ENCODE measurements at regions not wholly inside any gene's neighbourhood (a gene's known extent, or its start where the extent isn't known, plus 50 kb on each side); places are given as distances from the start of the nearest gene placed in this dataset.

DNA sequence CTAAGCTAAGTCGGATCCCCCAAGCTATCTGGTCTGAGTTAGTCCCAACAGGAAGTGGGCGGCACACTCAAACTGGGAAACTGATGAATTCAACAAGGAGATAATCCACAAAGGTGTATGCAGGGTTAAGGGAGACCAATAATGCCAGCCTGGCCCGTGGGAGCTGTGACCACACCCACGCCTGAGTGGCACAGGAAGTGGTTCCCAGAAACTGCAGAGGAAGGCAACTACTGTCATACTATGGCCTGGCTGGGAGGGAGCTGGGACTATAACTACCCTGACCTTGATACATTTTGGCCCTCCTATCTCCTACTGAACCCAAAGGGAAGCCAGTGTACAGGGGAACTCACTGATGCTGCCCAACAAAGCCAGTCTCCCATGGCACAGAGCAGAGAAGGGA lies 85.5 kb upstream of the TDRD3 start:
- no CpG with 5 or more reads among the region's 4 CpGs for WGBS (ENCODE audit: extremely low coverage, insufficient read length, low lambda C conversion rate)
- no peak overlapping the region for H3K9ac ChIP-seq (ENCODE audit: extremely low read depth, insufficient read length, low read length)
- H3K36me3 Mint-ChIP-seq (ENCODE audit: insufficient read depth in 1 of 3, low read depth in 3 of 3) = peaks cover 0 to 3% (median 0%) of the 10 kb centered on the region in 3 experiments; a peak in 1 of 7 replicates
- H2AFZ ChIP-seq (ENCODE audit: low read length) = no peak overlapping the region
- H2BK5ac ChIP-seq (ENCODE audit: insufficient read length, low read length) = no peak overlapping the region
- H2AK5ac ChIP-seq (ENCODE audit: insufficient read length, low read length) = no peak overlapping the region
- no peaks in the 10 kb centered on the region for H4K20me1 ChIP-seq (ENCODE audit: control insufficient read depth, insufficient read depth, insufficient read length)
- H2BK20ac ChIP-seq (ENCODE audit: low read depth, low read length, poor library complexity, severe bottlenecking) = no peak overlapping the region
- H3K56ac ChIP-seq (ENCODE audit: insufficient read length, low read depth, low read length) = no peak overlapping the region
- no peak overlapping the region for H4K91ac ChIP-seq (ENCODE audit: insufficient read length, low read depth, low read length)
- no peak overlapping the region for H2BK15ac ChIP-seq (ENCODE audit: low read depth, low read length)
- no peaks in the 10 kb centered on the region for H3K27me3 ChIP-seq (ENCODE audit: insufficient read depth, low read length)
- H4K8ac ChIP-seq (replicated peaks; ENCODE audit: insufficient read length, low read depth, low read length) = no peak overlapping the region
- no peak for DNase-seq
- H3K4me3 Mint-ChIP-seq = no peak overlapping the region
- no peaks in the 10 kb centered on the region for H3K79me2 ChIP-seq (ENCODE audit: insufficient read depth, low read length)
- no peak overlapping the region for H3K23ac ChIP-seq (ENCODE audit: insufficient read length, low read depth, low read length)
- no peaks in the 10 kb centered on the region for H3K9me3 ChIP-seq (ENCODE audit: control insufficient read depth, low read depth, low read length)
- H3K23me2 ChIP-seq (ENCODE audit: insufficient read length, low read depth, low read length, poor library complexity, severe bottlenecking) = no peaks in the 10 kb centered on the region
- H4K5ac ChIP-seq (ENCODE audit: insufficient read length, low read depth, low read length) = no peak overlapping the region
- H3K9me3 Mint-ChIP-seq = no peaks in the 10 kb centered on the region; a peak in 1 of 5 replicates
- H3T11ph ChIP-seq (ENCODE audit: low read length) = no peak overlapping the region
- H3K27ac ChIP-seq (ENCODE audit: insufficient read length, low read depth, low read length) = no peak overlapping the region
- no peak overlapping the region for H3K27ac Mint-ChIP-seq
- H2BK120ac ChIP-seq (ENCODE audit: low read depth, low read length, poor library complexity, severe bottlenecking) = no peak overlapping the region
- no peak overlapping the region for H3K18ac ChIP-seq (ENCODE audit: insufficient read length, low read depth, low read length)
- no peak overlapping the region for H3K4me2 ChIP-seq (ENCODE audit: insufficient read depth, insufficient read length, low read length)
- H3K14ac ChIP-seq (ENCODE audit: insufficient read depth, low read length) = no peak overlapping the region
- no peak overlapping the region for H2BK12ac ChIP-seq (ENCODE audit: insufficient read length, low read depth, low read length)
- TF ChIP-seq, protein P1, sequence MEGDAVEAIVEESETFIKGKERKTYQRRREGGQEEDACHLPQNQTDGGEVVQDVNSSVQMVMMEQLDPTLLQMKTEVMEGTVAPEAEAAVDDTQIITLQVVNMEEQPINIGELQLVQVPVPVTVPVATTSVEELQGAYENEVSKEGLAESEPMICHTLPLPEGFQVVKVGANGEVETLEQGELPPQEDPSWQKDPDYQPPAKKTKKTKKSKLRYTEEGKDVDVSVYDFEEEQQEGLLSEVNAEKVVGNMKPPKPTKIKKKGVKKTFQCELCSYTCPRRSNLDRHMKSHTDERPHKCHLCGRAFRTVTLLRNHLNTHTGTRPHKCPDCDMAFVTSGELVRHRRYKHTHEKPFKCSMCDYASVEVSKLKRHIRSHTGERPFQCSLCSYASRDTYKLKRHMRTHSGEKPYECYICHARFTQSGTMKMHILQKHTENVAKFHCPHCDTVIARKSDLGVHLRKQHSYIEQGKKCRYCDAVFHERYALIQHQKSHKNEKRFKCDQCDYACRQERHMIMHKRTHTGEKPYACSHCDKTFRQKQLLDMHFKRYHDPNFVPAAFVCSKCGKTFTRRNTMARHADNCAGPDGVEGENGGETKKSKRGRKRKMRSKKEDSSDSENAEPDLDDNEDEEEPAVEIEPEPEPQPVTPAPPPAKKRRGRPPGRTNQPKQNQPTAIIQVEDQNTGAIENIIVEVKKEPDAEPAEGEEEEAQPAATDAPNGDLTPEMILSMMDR (conservative IDR thresholded peaks at IDR 0.05) = no peak
- H3K4me1 Mint-ChIP-seq = peaks cover 0 to 2% of the 10 kb centered on the region in 2 experiments; a peak in 1 of 4 replicates
- H3K4ac ChIP-seq (ENCODE audit: low read depth, low read length) = no peak overlapping the region
- H3K27me3 Mint-ChIP-seq (ENCODE audit: low read depth) = no peaks in the 10 kb centered on the region
- no peaks in the 10 kb centered on the region for H3K79me1 ChIP-seq (ENCODE audit: insufficient read depth, low read depth, low read length, poor library complexity, severe bottlenecking)
- no peaks in the 10 kb centered on the region for H3K4me1 ChIP-seq (ENCODE audit: insufficient read depth, low read length)

All from H9 (cell line).